ENCODE measurements at regions not wholly inside any gene's neighbourhood (a gene's known extent, or its start where the extent isn't known, plus 50 kb on each side); places are given as distances from the start of the nearest gene placed in this dataset.

- TF ChIP-seq CTCF (IDR thresholded peaks at IDR 0.05; ENCODE audit: partially characterized antibody, unreplicated experiment) = no peak
- no peaks in the 10 kb centered on the region for H3K36me3 Mint-ChIP-seq (ENCODE audit: unreplicated experiment)
- no peak overlapping the region for H3K4me3 Mint-ChIP-seq (ENCODE audit: unreplicated experiment)
- H3K27ac Mint-ChIP-seq (ENCODE audit: unreplicated experiment) = no peak overlapping the region
- H3K4me1 Mint-ChIP-seq (ENCODE audit: low read depth, unreplicated experiment) = no peaks in the 10 kb centered on the region
- H3K9me3 Mint-ChIP-seq (ENCODE audit: unreplicated experiment) = no peaks in the 10 kb centered on the region
- DNase-seq = no peak
- H3K27me3 Mint-ChIP-seq (ENCODE audit: unreplicated experiment) = no peaks in the 10 kb centered on the region
Observed at GRCh38 chr20:39464238-39464637, 502.1 kb downstream of the DHX35 start.

GRCh38 chr20:39462416-39462945, 500.3 kb downstream of the DHX35 start:
- no peak for DNase-seq
- Mint-ChIP-seq H3K9me3 (ENCODE audit: unreplicated experiment) (no peaks in the 10 kb centered on the region), H3K4me3 (ENCODE audit: unreplicated experiment) (no peak overlapping the region), H3K27ac (ENCODE audit: unreplicated experiment) (no peak overlapping the region), H3K36me3 (ENCODE audit: unreplicated experiment) (no peaks in the 10 kb centered on the region), H3K27me3 (ENCODE audit: unreplicated experiment) (no peaks in the 10 kb centered on the region), H3K4me1 (ENCODE audit: low read depth, unreplicated experiment) (no peaks in the 10 kb centered on the region)
- TF ChIP-seq CTCF (IDR thresholded peaks at IDR 0.05; ENCODE audit: partially characterized antibody, unreplicated experiment) = no peak

GRCh38 chr20:39458452-39458851, 496.3 kb downstream of the DHX35 start:
- H3K4me3 Mint-ChIP-seq (ENCODE audit: unreplicated experiment) = no peak overlapping the region
- H3K27ac Mint-ChIP-seq (ENCODE audit: unreplicated experiment) = no peak overlapping the region
- peaks cover 4% of the 10 kb centered on the region for H3K4me1 Mint-ChIP-seq (ENCODE audit: low read depth, unreplicated experiment)
- no peaks in the 10 kb centered on the region for H3K27me3 Mint-ChIP-seq (ENCODE audit: unreplicated experiment)
- H3K9me3 Mint-ChIP-seq (ENCODE audit: unreplicated experiment) = no peaks in the 10 kb centered on the region
- no peaks in the 10 kb centered on the region for H3K36me3 Mint-ChIP-seq (ENCODE audit: unreplicated experiment)
- TF ChIP-seq CTCF (IDR thresholded peaks at IDR 0.05; ENCODE audit: partially characterized antibody, unreplicated experiment) = no peak
- DNase-seq = no peak

- Mint-ChIP-seq H3K27me3 (ENCODE audit: unreplicated experiment) (no peaks in the 10 kb centered on the region), H3K4me1 (ENCODE audit: low read depth, unreplicated experiment) (peaks cover 5% of the 10 kb centered on the region), H3K27ac (ENCODE audit: unreplicated experiment) (no peak overlapping the region), H3K36me3 (ENCODE audit: unreplicated experiment) (no peaks in the 10 kb centered on the region), H3K9me3 (ENCODE audit: unreplicated experiment) (no peaks in the 10 kb centered on the region), H3K4me3 (ENCODE audit: unreplicated experiment) (no peak overlapping the region)
- TF ChIP-seq CTCF (IDR thresholded peaks at IDR 0.05; ENCODE audit: partially characterized antibody, unreplicated experiment) = no peak
- no peak for DNase-seq
Observed at GRCh38 chr20:39453890-39454289, 491.7 kb downstream of the DHX35 start.

GRCh38 chr20:39452583-39453340, 490.6 kb downstream of the DHX35 start:
- Mint-ChIP-seq H3K4me1 (ENCODE audit: low read depth, unreplicated experiment) (peaks cover 5% of the 10 kb centered on the region), H3K36me3 (ENCODE audit: unreplicated experiment) (no peaks in the 10 kb centered on the region), H3K27ac (ENCODE audit: unreplicated experiment) (no peak overlapping the region), H3K9me3 (ENCODE audit: unreplicated experiment) (no peaks in the 10 kb centered on the region), H3K27me3 (ENCODE audit: unreplicated experiment) (no peaks in the 10 kb centered on the region), H3K4me3 (ENCODE audit: unreplicated experiment) (no peak overlapping the region)
- no peak for TF ChIP-seq CTCF (IDR thresholded peaks at IDR 0.05; ENCODE audit: partially characterized antibody, unreplicated experiment)
- no peak for DNase-seq

Measured in glutamatergic neuron (in vitro differentiated cells).